ENCODE measurements at regions not wholly inside any gene's neighbourhood (a gene's known extent, or its start where the extent isn't known, plus 50 kb on each side); places are given as distances from the start of the nearest gene placed in this dataset.

GRCh38 chr2:120624061-120624737, 111.5 kb upstream of the GLI2 start:
- no peak overlapping the region for H3K27ac ChIP-seq

GRCh38 chr2:120624738-120625446, 110.8 kb upstream of the GLI2 start:
- Histone ChIP-seq H3K4me1 (ENCODE audit: low read depth) (no peaks in the 10 kb centered on the region), H3K27me3 (peaks cover 76% of the 10 kb centered on the region), H3K36me3 (no peaks in the 10 kb centered on the region), H3K27ac (no peak overlapping the region), H3K4me3 (no peak overlapping the region), H3K9me3 (ENCODE audit: low read depth) (no peaks in the 10 kb centered on the region)
- DNase-seq (ENCODE audit: low read depth in 1 of 2, low spot score in 1 of 2) = no peak
- no peak for TF ChIP-seq CTCF (IDR thresholded peaks at IDR 0.05; ENCODE audit: low read depth, low read length)

More at GRCh38 chr2:120624061-120624737, 111.5 kb upstream of the GLI2 start:
- Histone ChIP-seq H3K27me3 (peaks cover 76% of the 10 kb centered on the region), H3K36me3 (no peaks in the 10 kb centered on the region), H3K4me3 (no peak overlapping the region), H3K9me3 (ENCODE audit: low read depth) (no peaks in the 10 kb centered on the region), H3K4me1 (ENCODE audit: low read depth) (no peaks in the 10 kb centered on the region)
- no peak for TF ChIP-seq CTCF (IDR thresholded peaks at IDR 0.05; ENCODE audit: low read depth, low read length)
- DNase-seq (ENCODE audit: low read depth in 1 of 2, low spot score in 1 of 2) = no peak

GRCh38 chr2:120625865-120626560, 109.7 kb upstream of the GLI2 start:
- no peak overlapping the region for H3K4me3 ChIP-seq
- TF ChIP-seq CTCF (IDR thresholded peaks at IDR 0.05; ENCODE audit: low read depth, low read length) = no peak
- peaks cover 75% of the 10 kb centered on the region for H3K27me3 ChIP-seq
- H3K4me1 ChIP-seq (ENCODE audit: low read depth) = no peaks in the 10 kb centered on the region
- no peaks in the 10 kb centered on the region for H3K36me3 ChIP-seq
- no peak for DNase-seq (ENCODE audit: low read depth in 1 of 2, low spot score in 1 of 2)
- H3K9me3 ChIP-seq (ENCODE audit: low read depth) = no peaks in the 10 kb centered on the region
- no peak overlapping the region for H3K27ac ChIP-seq

GRCh38 chr2:120626566-120626965, 109.1 kb upstream of the GLI2 start:
- H3K4me1 ChIP-seq (ENCODE audit: low read depth) = no peaks in the 10 kb centered on the region
- peaks cover 78% of the 10 kb centered on the region for H3K27me3 ChIP-seq
- no peak overlapping the region for H3K27ac ChIP-seq
- no peak for TF ChIP-seq CTCF (IDR thresholded peaks at IDR 0.05; ENCODE audit: low read depth, low read length)
- no peaks in the 10 kb centered on the region for H3K36me3 ChIP-seq
- DNase-seq (ENCODE audit: low read depth in 1 of 2, low spot score in 1 of 2) = no peak
- H3K4me3 ChIP-seq = no peak overlapping the region
- no peaks in the 10 kb centered on the region for H3K9me3 ChIP-seq (ENCODE audit: low read depth)

GRCh38 chr2:120628248-120628647, 107.4 kb upstream of the GLI2 start:
- Histone ChIP-seq H3K36me3 (no peaks in the 10 kb centered on the region), H3K27ac (no peak overlapping the region), H3K4me3 (no peak overlapping the region), H3K9me3 (ENCODE audit: low read depth) (no peaks in the 10 kb centered on the region), H3K4me1 (ENCODE audit: low read depth) (no peaks in the 10 kb centered on the region), H3K27me3 (peaks cover 80% of the 10 kb centered on the region)
- TF ChIP-seq CTCF (IDR thresholded peaks at IDR 0.05; ENCODE audit: low read depth, low read length) = no peak
- DNase-seq (ENCODE audit: low read depth in 1 of 2, low spot score in 1 of 2) = no peak

Data from cardiac muscle cell (in vitro differentiated cells and primary cell).